RWPE2 (cell line): ENCODE measurements at regions not wholly inside any gene's neighbourhood (a gene's known extent, or its start where the extent isn't known, plus 50 kb on each side); places are given as distances from the start of the nearest gene placed in this dataset.
"Not testable (repeated sequence)": the region's sequence is repeated elsewhere in the genome, so short reads cannot be mapped to it uniquely, and the experiment has no call there.

ENCODE experiments used
- ATAC-seq: fragments of 200-7000 bp; cut with Tn5 transposase; 3 replicates; pipeline ENCODE4 v1.9.1; 2021; ENCODE audit warnings: low read depth
- DNase-seq: peaks from one replicate; pipeline ENCODE4 v3.0.0-alpha.2; 2020; ENCODE audit warnings: low spot score
- H3K27ac ChIP-seq: fragments of 450-650 bp; 2 replicates; pipeline ENCODE4 v1.5.1; 2017; ENCODE audit warnings: mild to moderate bottlenecking; ENCODE audit not compliant: poor library complexity, severe bottlenecking
- H3K27me3 ChIP-seq: fragments of 250-450 bp; sonication (Bioruptor Pico); 2 replicates; pipeline ENCODE4 v1.5.1; 2021; ENCODE audit warnings: mild to moderate bottlenecking, moderate library complexity; ENCODE audit not compliant: insufficient read depth, poor library complexity, severe bottlenecking
- H3K36me3 ChIP-seq: fragments of 250-450 bp; sonication (Bioruptor Pico); 2 replicates; pipeline ENCODE4 v1.5.1; 2020; ENCODE audit warnings: low read depth, mild to moderate bottlenecking, moderate library complexity
- H3K4me1 ChIP-seq: fragments of 250-450 bp; sonication (Bioruptor Pico); 2 replicates; pipeline ENCODE4 v1.5.1; 2021; ENCODE audit warnings: mild to moderate bottlenecking, moderate library complexity; ENCODE audit not compliant: insufficient read depth, poor library complexity, severe bottlenecking
- H3K4me3 ChIP-seq: fragments of 250-450 bp; sonication (Bioruptor Pico); 2 replicates; pipeline ENCODE4 v1.5.1; 2021; ENCODE audit warnings: mild to moderate bottlenecking, moderate library complexity; ENCODE audit not compliant: severe bottlenecking
- H3K9me3 ChIP-seq: fragments of 250-450 bp; sonication (Bioruptor Pico); 2 replicates; pipeline ENCODE4 v1.5.1; 2021; ENCODE audit warnings: mild to moderate bottlenecking, moderate library complexity; ENCODE audit not compliant: severe bottlenecking
- TF ChIP-seq, protein P1 (sequence below): fragments of 450-650 bp; IDR thresholded peaks from one replicate; pipeline ENCODE4 v1.5.1; 2017; ENCODE audit warnings: mild to moderate bottlenecking, moderate library complexity; ENCODE audit not compliant: poor library complexity, severe bottlenecking

DNA sequence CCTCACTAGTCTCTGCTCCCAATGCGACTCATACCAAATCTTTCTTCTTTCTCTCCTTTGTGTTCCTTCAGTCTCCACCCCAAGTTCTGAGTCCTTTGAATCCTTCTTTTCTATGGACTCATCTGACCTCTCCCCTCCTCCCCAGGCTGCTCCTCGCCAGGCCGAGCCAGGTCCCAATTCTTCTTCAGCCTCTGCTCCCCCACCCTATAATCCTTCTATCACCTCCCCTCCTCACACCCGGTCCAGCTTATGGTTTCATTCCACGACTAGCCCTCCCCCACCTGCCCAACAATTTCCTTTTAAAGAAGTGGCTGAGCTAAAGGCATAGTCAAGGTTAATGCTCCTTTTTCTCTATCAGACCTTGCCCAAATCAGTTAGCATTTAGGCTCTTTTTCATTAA is 518.5 kb downstream of the MATN1 start:
- peaks cover 14% of the 10 kb centered on the region for H3K27me3 ChIP-seq
- not testable (repeated sequence) for H3K9me3 ChIP-seq, H3K36me3 ChIP-seq, H3K4me1 ChIP-seq, H3K27ac ChIP-seq, ATAC-seq, H3K4me3 ChIP-seq, DNase-seq

DNA sequence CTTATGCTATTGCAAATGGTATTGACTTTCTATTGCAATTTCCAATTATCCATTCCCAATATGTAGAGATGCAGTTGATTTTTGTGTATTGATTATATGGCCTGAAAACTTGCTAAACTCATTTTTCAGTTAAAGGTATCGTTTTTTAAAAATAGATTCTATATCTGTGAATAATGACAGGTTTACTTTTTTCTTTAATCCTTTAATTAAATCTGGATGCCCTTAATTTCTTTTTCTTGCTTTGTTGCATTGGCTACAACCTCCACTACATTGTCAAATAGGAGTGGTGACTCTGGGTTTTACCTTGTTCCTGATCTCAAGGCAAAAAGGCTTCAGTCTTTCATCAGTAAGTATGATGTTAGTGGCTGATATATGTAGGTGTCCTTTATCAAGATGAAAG is 522.4 kb downstream of the MATN1 start:
- Histone ChIP-seq H3K27ac (no peak overlapping the region), H3K4me1 (no peaks in the 10 kb centered on the region), H3K9me3 (no peaks in the 10 kb centered on the region), H3K36me3 (no peaks in the 10 kb centered on the region), H3K27me3 (peaks cover 13% of the 10 kb centered on the region), H3K4me3 (no peak overlapping the region)
- ATAC-seq (no peak), DNase-seq (no peak)
- TF ChIP-seq, protein P1, sequence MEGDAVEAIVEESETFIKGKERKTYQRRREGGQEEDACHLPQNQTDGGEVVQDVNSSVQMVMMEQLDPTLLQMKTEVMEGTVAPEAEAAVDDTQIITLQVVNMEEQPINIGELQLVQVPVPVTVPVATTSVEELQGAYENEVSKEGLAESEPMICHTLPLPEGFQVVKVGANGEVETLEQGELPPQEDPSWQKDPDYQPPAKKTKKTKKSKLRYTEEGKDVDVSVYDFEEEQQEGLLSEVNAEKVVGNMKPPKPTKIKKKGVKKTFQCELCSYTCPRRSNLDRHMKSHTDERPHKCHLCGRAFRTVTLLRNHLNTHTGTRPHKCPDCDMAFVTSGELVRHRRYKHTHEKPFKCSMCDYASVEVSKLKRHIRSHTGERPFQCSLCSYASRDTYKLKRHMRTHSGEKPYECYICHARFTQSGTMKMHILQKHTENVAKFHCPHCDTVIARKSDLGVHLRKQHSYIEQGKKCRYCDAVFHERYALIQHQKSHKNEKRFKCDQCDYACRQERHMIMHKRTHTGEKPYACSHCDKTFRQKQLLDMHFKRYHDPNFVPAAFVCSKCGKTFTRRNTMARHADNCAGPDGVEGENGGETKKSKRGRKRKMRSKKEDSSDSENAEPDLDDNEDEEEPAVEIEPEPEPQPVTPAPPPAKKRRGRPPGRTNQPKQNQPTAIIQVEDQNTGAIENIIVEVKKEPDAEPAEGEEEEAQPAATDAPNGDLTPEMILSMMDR: no peak

DNA sequence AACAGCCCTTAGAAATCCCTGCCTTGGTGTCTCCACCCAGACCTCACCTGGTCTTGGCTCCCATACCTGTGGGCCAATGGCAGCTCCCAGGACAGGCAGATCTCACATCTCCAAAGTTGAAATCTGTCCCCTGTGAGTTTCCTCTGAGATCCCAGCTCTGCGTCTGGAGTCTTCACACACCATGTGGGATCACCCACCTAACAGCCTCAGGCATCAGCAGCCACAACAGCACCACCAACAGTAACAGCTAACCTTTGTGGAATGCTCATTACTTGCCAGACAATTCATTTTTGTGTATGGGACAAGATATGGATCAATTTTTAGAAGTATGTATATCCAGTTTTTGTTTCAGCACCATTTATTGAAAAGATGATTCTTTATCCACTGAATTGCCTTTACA is 523.2 kb downstream of the MATN1 start:
- TF ChIP-seq, protein P1: no peak
- ATAC-seq (no peak), DNase-seq (no peak)
- no peak overlapping the region for H3K27ac ChIP-seq
- no peaks in the 10 kb centered on the region for H3K4me1 ChIP-seq
- H3K4me3 ChIP-seq: no peak overlapping the region
- peaks cover 13% of the 10 kb centered on the region for H3K27me3 ChIP-seq
- no peaks in the 10 kb centered on the region for H3K9me3 ChIP-seq
- no peaks in the 10 kb centered on the region for H3K36me3 ChIP-seq

DNA sequence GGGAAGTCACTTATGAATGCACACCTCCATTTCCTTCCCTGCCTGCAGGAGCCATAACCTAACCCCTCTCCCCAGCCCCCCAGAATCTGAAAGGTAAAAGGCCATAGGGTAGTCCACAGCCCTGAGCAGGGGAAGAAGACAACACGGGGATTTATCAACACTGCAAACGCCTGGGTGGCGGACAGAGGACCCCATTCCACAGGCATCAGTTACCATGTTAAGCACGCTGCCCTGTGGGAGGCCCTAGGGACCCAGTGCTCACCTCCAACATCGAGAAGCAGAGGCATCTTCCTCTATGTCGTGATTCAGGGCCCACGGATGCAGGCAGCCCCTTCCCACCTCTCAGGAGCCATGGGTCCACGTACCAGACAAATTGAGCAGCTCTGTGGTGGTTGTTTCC is 523.8 kb downstream of the MATN1 start:
- no peak overlapping the region for H3K27ac ChIP-seq
- TF ChIP-seq, protein P1: no peak
- no peaks in the 10 kb centered on the region for H3K36me3 ChIP-seq
- DNase-seq (no peak), ATAC-seq (no peak)
- H3K4me1 ChIP-seq: no peaks in the 10 kb centered on the region
- no peaks in the 10 kb centered on the region for H3K9me3 ChIP-seq
- H3K4me3 ChIP-seq: no peak overlapping the region
- peaks cover 12% of the 10 kb centered on the region for H3K27me3 ChIP-seq

DNA sequence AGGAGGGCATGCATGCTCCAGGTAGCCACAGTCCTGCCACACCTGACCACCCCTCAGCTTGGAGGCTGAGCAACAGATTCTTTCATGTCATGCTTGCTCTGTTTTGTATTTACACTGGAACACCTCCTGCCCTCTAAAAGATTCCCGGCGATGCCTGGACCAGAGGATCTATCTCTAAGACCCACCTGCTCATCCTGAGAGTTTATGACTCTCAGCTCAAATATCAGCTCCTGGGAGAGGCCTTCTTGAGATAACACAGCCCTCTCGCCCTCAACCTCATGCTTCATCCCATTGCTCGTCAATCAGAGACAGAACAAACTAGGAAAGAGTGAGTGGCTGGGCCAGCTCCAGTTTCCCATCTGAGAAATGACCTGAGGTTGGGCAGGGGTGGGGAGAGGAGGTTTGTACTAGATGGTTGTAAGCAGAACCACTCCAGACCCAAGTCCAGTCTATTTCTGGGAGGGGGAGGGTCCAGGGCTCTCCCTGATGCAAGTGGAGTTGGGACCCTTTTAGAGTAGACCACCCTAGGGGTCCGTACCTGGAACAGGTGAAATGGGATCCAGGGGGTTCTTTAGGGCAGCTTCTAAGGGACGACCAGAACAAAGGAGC is 524.5 kb downstream of the MATN1 start:
- TF ChIP-seq, protein P1: no peak
- ATAC-seq (no peak), DNase-seq (no peak)
- Histone ChIP-seq H3K9me3 (no peaks in the 10 kb centered on the region), H3K27ac (no peak overlapping the region), H3K27me3 (peaks cover 8% of the 10 kb centered on the region), H3K36me3 (no peaks in the 10 kb centered on the region), H3K4me1 (no peaks in the 10 kb centered on the region), H3K4me3 (no peak overlapping the region)
